ENCODE measurements at regions not wholly inside any gene's neighbourhood (a gene's known extent, or its start where the extent isn't known, plus 50 kb on each side); places are given as distances from the start of the nearest gene placed in this dataset.

- TF ChIP-seq CTCF (IDR thresholded peaks at IDR 0.05) (no peak), EZH2phosphoT487 (IDR thresholded peaks at IDR 0.05) (no peak), EZH2 (IDR thresholded peaks at IDR 0.05) (no peak)
These were observed 189.5 kb downstream of the LURAP1L start for GRCh38 chr9:12964271-12964670.
